ENCODE measurements at regions not wholly inside any gene's neighbourhood (a gene's known extent, or its start where the extent isn't known, plus 50 kb on each side); places are given as distances from the start of the nearest gene placed in this dataset.
"Not testable (repeated sequence)": the region's sequence is repeated elsewhere in the genome, so short reads cannot be mapped to it uniquely, and the experiment has no call there.

GRCh38 chr15:77898811-77899730, 178.4 kb downstream of the TBC1D2B start:
- Histone ChIP-seq H3K4me3 (ENCODE audit: low read depth in 2 of 2, low read length in 2 of 2) (no peak overlapping the region), H3K9me3 (ENCODE audit: control insufficient read depth, insufficient read depth, low read depth, low read length) (no peaks in the 10 kb centered on the region), H3K36me3 (ENCODE audit: control insufficient read depth, insufficient read depth, low read length) (no peaks in the 10 kb centered on the region), H3K27me3 (ENCODE audit: control insufficient read depth, insufficient read depth, low read length) (no peaks in the 10 kb centered on the region), H3K4me1 (ENCODE audit: control insufficient read depth, insufficient read depth, low read length) (no peaks in the 10 kb centered on the region), H3K27ac (ENCODE audit: low read length) (no peak overlapping the region)
- intact Hi-C loops (cut with micrococcal nuclease; ENCODE audit: unreplicated experiment) = no loop called here
- no peak for DNase-seq (ENCODE audit: low read depth, low spot score)
- TF ChIP-seq SIN3A (IDR thresholded peaks at IDR 0.05; ENCODE audit: borderline replicate concordance, insufficient read depth, low read depth, low read length) = no peak
- no peak for TF ChIP-seq REST (IDR thresholded peaks at IDR 0.05; ENCODE audit: insufficient read depth in 1 of 2, low read depth in 2 of 2, low read length in 1 of 2)
- TF ChIP-seq CTCF (IDR thresholded peaks at IDR 0.05) = no peak
- TF ChIP-seq TCF7L2 (IDR thresholded peaks at IDR 0.05; ENCODE audit: low read depth, low read length) = no peak
- TF ChIP-seq POLR2AphosphoS5 (IDR thresholded peaks at IDR 0.05; ENCODE audit: low read depth, low read length) = no peak
- no TSS peak for BruUV-seq (replicated peaks)
- in situ Hi-C loops (cut with HindIII; ENCODE audit: low pct_unique_long_range_greater_than_20kb, low sequenced_read_pairs) = no loop called here
- POLR2A ChIA-PET = no interaction called here
- CTCF ChIA-PET = interaction anchor here (1.1 kb wide), 1 partner anchor 12 kb away, joined by 3 read pairs; no protein-coding TSS in a partner anchor
- no peak for ATAC-seq

- POLR2A ChIA-PET = no interaction called here
- CTCF ChIA-PET = no interaction called here
- intact Hi-C loops (cut with micrococcal nuclease; ENCODE audit: unreplicated experiment) = no loop called here
- no TSS peak for BruUV-seq (replicated peaks)
- no peak overlapping the region for H3K4me3 ChIP-seq (ENCODE audit: low read depth in 2 of 2, low read length in 2 of 2)
- no peaks in the 10 kb centered on the region for H3K9me3 ChIP-seq (ENCODE audit: control insufficient read depth, insufficient read depth, low read depth, low read length)
- TF ChIP-seq TCF7L2 (IDR thresholded peaks at IDR 0.05; ENCODE audit: low read depth, low read length) = no peak
- no peak for TF ChIP-seq REST (IDR thresholded peaks at IDR 0.05; ENCODE audit: insufficient read depth in 1 of 2, low read depth in 2 of 2, low read length in 1 of 2)
- TF ChIP-seq CTCF (IDR thresholded peaks at IDR 0.05) = no peak
- TF ChIP-seq SIN3A (IDR thresholded peaks at IDR 0.05; ENCODE audit: borderline replicate concordance, insufficient read depth, low read depth, low read length) = no peak
- TF ChIP-seq POLR2AphosphoS5 (IDR thresholded peaks at IDR 0.05; ENCODE audit: low read depth, low read length) = no peak
- ATAC-seq (no peak), DNase-seq (ENCODE audit: low read depth, low spot score) (no peak)
- no peaks in the 10 kb centered on the region for H3K4me1 ChIP-seq (ENCODE audit: control insufficient read depth, insufficient read depth, low read length)
- H3K27me3 ChIP-seq (ENCODE audit: control insufficient read depth, insufficient read depth, low read length) = no peaks in the 10 kb centered on the region
- no peak overlapping the region for H3K27ac ChIP-seq (ENCODE audit: low read length)
- in situ Hi-C loops (cut with HindIII; ENCODE audit: low pct_unique_long_range_greater_than_20kb, low sequenced_read_pairs) = no loop called here
- no peaks in the 10 kb centered on the region for H3K36me3 ChIP-seq (ENCODE audit: control insufficient read depth, insufficient read depth, low read length)
Observed at GRCh38 chr15:77897896-77898406, 179.6 kb downstream of the TBC1D2B start.

GRCh38 chr15:77897113-77897895, 180.2 kb downstream of the TBC1D2B start:
- DNase-seq (ENCODE audit: low read depth, low spot score); BruUV-seq (replicated peaks); intact Hi-C loops (cut with micrococcal nuclease; ENCODE audit: unreplicated experiment); H3K4me1 ChIP-seq (ENCODE audit: control insufficient read depth, insufficient read depth, low read length); H3K27ac ChIP-seq (ENCODE audit: low read length); H3K4me3 ChIP-seq (ENCODE audit: low read depth in 2 of 2, low read length in 2 of 2); H3K36me3 ChIP-seq (ENCODE audit: control insufficient read depth, insufficient read depth, low read length); H3K27me3 ChIP-seq (ENCODE audit: control insufficient read depth, insufficient read depth, low read length); ATAC-seq; POLR2A ChIA-PET; in situ Hi-C loops (cut with HindIII; ENCODE audit: low pct_unique_long_range_greater_than_20kb, low sequenced_read_pairs); H3K9me3 ChIP-seq (ENCODE audit: control insufficient read depth, insufficient read depth, low read depth, low read length): not testable (repeated sequence)
- CTCF ChIA-PET = interaction anchor here (0.5 kb wide), 1 partner anchor 199 kb away, joined by 4 read pairs; no protein-coding TSS in a partner anchor

Measured in Panc1 (cell line).